Chondrocyte (in vitro differentiated cells): ENCODE measurements at regions not wholly inside any gene's neighbourhood (a gene's known extent, or its start where the extent isn't known, plus 50 kb on each side); places are given as distances from the start of the nearest gene placed in this dataset.
"Not testable (repeated sequence)": the region's sequence is repeated elsewhere in the genome, so short reads cannot be mapped to it uniquely, and the experiment has no call there.

ENCODE experiments used
- DNase-seq: peaks from one replicate; pipeline ENCODE4 v3.0.0; 2021; ENCODE audit warnings: mixed read lengths, low spot score
- H3K27ac Mint-ChIP-seq: one replicate; pipeline ENCODE4 v1.8.0; 2021; ENCODE audit warnings: mild to moderate bottlenecking, moderate library complexity, mixed read lengths; ENCODE audit not compliant: unreplicated experiment
- H3K27me3 Mint-ChIP-seq: 2 replicates; pipeline ENCODE4 v1.8.0; 2021; ENCODE audit warnings: low read depth, mixed read lengths
- H3K36me3 Mint-ChIP-seq: 2 replicates; pipeline ENCODE4 v1.8.0; 2021; ENCODE audit warnings: low read depth, mixed read lengths
- H3K4me1 Mint-ChIP-seq: 2 replicates; pipeline ENCODE4 v1.8.0; 2021; ENCODE audit warnings: low read depth, mild to moderate bottlenecking, mixed read lengths
- H3K4me3 Mint-ChIP-seq: one replicate; pipeline ENCODE4 v1.8.0; 2021; ENCODE audit warnings: mild to moderate bottlenecking, moderate library complexity, mixed read lengths; ENCODE audit not compliant: unreplicated experiment
- H3K9me3 Mint-ChIP-seq: 2 replicates; pipeline ENCODE4 v1.8.0; 2021; ENCODE audit warnings: low read depth, mixed read lengths
- CTCF ChIP-seq: fragments of 200-600 bp; sonication (generic); IDR thresholded peaks from 2 replicates; pipeline ENCODE4 v1.5.0; 2021; ENCODE audit warnings: antibody characterized with exemption, mild to moderate bottlenecking, moderate library complexity

DNA sequence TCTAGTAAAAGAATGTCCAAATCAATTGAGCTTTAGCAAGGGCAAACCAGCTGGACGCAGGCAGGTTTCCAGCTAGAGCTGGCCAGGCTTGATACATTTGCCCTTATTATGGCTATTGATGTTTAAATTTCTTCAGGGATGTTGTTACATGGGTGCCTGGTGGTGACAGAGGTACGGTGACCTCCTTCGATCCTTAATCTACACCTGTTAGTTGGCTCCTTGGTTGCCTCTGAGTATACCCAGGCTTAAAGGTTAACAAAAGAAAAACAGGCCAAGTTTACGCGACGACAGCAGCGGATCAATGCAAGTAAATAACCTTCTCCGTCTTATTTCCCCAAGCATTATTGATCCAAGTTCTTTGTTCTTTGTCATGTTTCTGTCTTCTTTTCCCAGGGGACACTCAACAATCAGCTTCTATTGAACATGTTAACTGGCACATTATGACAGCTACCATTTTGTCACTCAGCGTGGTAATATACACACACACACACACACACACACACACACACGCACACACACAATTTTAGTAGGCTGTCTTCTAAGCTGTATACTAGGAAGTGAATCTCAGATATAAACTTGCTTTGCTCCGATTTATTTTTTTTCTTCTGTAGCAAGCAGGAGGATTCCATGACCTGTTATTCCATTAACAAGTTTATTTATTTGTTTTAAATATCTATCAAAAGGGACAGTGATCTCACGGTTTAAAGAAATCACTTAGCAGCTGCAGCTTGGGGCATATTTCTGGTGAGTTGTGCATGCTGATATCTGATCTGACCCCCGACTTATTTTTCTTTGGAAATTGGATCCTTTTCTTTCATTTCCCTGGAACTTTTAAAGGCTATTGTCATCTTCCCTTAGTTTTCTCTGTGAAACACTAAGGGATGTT lies 844.7 kb downstream of the MCTP2 start:
- Mint-ChIP-seq H3K4me1 (peaks cover 10% of the 10 kb centered on the region), H3K36me3 (no peaks in the 10 kb centered on the region), H3K27ac (no peak overlapping the region), H3K4me3 (no peak overlapping the region), H3K27me3 (no peaks in the 10 kb centered on the region), H3K9me3 (peaks cover 5% of the 10 kb centered on the region)
- DNase-seq = no peak
- no peak for TF ChIP-seq CTCF

DNA sequence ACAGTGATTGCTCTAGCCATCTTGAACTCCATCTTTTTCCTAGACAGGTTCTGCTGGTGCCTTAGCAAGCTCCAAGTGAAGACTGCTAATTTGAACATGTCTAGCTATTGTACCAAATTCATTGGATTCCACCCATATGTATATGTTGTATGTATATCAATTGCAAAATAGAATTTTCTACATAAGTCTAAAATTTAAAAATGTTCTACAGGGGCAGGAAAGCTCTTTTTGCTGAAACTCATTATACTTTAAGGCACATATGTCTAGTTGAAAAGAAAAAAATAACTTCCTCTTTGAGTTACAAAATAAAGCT lies 845.3 kb downstream of the MCTP2 start:
- Mint-ChIP-seq H3K27ac (no peak overlapping the region), H3K4me1 (peaks cover 10% of the 10 kb centered on the region), H3K9me3 (peaks cover 5% of the 10 kb centered on the region), H3K4me3 (no peak overlapping the region), H3K27me3 (no peaks in the 10 kb centered on the region), H3K36me3 (no peaks in the 10 kb centered on the region)
- no peak for DNase-seq
- TF ChIP-seq CTCF = no peak

- H3K4me3 Mint-ChIP-seq = no peak overlapping the region
- TF ChIP-seq CTCF = no peak
- no peaks in the 10 kb centered on the region for H3K27me3 Mint-ChIP-seq
- H3K4me1 Mint-ChIP-seq = peaks cover 10% of the 10 kb centered on the region
- H3K27ac Mint-ChIP-seq = no peak overlapping the region
- DNase-seq = no peak
- peaks cover 5% of the 10 kb centered on the region for H3K9me3 Mint-ChIP-seq
- H3K36me3 Mint-ChIP-seq = no peaks in the 10 kb centered on the region
Measured at GRCh38 chr15:95078003-95078402, 846.6 kb downstream of the MCTP2 start.

- not testable (repeated sequence) for H3K9me3 Mint-ChIP-seq, H3K27me3 Mint-ChIP-seq, H3K36me3 Mint-ChIP-seq, H3K4me3 Mint-ChIP-seq, H3K27ac Mint-ChIP-seq, DNase-seq
- H3K4me1 Mint-ChIP-seq = peaks cover 14% of the 10 kb centered on the region
Measured at GRCh38 chr15:95080228-95080627, 848.9 kb downstream of the MCTP2 start.

DNA sequence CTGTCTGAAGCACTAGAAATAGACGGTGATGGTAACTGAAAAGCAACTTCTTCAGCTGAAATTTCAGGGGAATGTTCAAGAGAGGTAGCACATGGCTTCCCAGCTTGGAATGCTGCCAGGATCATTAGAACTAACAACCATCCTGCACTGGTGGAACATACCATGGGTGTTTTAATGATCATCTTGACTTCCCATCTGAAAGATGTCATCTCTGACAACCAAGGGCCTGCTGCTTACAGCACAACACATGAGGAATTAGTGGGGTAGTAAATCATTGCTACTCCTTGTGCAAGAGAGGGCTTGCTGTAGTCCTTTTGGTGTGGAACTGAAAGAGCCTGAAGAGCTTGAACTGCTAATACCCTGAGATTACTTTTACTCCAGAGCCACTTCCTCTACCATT lies 853.7 kb downstream of the MCTP2 start:
- Mint-ChIP-seq H3K4me3 (no peak overlapping the region), H3K4me1 (peaks cover 25% of the 10 kb centered on the region), H3K27ac (no peak overlapping the region), H3K36me3 (no peaks in the 10 kb centered on the region), H3K27me3 (no peaks in the 10 kb centered on the region), H3K9me3 (peaks cover 1% of the 10 kb centered on the region)
- DNase-seq = no peak
- no peak for TF ChIP-seq CTCF
